Femur (tissue), 1 donor: ENCODE measurements at regions not wholly inside any gene's neighbourhood (a gene's known extent, or its start where the extent isn't known, plus 50 kb on each side); places are given as distances from the start of the nearest gene placed in this dataset.
"Not testable (repeated sequence)": the region's sequence is repeated elsewhere in the genome, so short reads cannot be mapped to it uniquely, and the experiment has no call there.

Source experiments
- DNase-seq: peaks from one replicate; pipeline ENCODE4 v3.0.0-alpha.2; 2017

DNA sequence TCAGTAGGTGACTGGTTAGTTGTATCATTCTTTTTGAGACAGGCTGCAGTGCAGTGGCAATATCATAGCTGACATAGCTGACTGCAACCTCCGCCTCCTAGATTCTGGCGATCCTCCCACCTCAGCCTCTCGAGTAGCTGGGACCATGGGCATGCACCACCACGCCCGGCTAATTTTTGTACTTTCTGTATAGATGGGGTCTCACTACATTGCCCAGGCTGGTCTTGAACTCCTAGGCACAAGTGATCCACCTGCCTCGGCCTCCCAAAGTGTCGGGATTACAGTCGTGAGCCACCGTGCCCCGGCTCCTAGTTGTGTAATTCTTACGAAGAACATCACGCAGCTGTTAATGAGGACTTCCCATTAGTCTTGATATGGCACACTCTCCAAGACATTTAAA, 123.4 kb upstream of the VKORC1L1 start:
- no peak for DNase-seq

- peak; percentile 94 for DNase-seq
These were observed 122.1 kb upstream of the VKORC1L1 start for GRCh38 chr7:65750511-65751344.

- DNase-seq = not testable (repeated sequence)
These were observed 118.8 kb upstream of the VKORC1L1 start for GRCh38 chr7:65754070-65754469.

GRCh38 chr7:65758991-65759390, 113.9 kb upstream of the VKORC1L1 start:
- DNase-seq = not testable (repeated sequence)

GRCh38 chr7:65762712-65763111, 110.2 kb upstream of the VKORC1L1 start:
- not testable (repeated sequence) for DNase-seq

DNA sequence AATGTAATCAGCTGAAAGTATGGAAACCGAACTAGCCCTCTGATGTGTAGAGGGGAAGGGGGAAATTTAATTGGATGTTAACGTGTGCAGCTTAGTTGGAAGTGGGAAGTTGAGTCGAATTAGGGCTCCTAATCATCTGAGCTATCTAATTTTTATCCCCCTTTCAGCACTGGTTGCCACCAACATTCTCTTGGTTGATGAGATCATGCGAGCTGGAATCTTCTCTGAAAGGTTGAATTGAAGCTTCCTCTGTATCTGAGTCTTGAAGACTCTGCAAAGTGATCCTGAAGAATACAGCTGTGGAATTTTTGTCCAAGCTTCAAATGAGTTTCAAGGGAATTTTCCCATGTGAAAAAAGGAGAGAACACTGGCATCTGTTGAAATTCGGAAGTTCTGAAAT, 109.8 kb upstream of the VKORC1L1 start:
- not testable (repeated sequence) for DNase-seq

- DNase-seq = peak; percentile 98
These were observed 102.2 kb upstream of the VKORC1L1 start for GRCh38 chr7:65770473-65771225.

- not testable (repeated sequence) for DNase-seq
These were observed 101.7 kb upstream of the VKORC1L1 start for GRCh38 chr7:65771226-65771569.

DNA sequence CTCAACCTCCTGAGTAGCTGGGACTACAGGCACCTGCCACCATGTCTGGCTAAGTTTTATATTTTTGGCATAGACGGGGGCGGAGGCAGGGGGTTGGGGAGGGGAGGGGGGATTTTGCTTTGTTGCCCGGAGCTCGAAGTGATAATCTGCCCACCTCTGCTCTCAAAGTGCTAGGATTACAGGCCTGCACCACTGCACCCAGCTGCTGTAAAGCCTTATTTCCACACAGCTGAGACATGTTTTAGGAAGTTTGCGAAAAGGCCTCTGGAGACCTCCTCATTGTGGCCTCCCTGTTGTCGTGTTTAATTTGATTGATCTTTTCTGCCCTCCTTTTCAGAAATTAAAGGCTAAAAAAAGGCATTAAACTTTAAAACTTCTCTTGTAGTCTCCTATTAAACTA, 96.2 kb upstream of the VKORC1L1 start:
- DNase-seq = not testable (repeated sequence)

GRCh38 chr7:65789943-65790342, 82.9 kb upstream of the VKORC1L1 start:
- not testable (repeated sequence) for DNase-seq

DNA sequence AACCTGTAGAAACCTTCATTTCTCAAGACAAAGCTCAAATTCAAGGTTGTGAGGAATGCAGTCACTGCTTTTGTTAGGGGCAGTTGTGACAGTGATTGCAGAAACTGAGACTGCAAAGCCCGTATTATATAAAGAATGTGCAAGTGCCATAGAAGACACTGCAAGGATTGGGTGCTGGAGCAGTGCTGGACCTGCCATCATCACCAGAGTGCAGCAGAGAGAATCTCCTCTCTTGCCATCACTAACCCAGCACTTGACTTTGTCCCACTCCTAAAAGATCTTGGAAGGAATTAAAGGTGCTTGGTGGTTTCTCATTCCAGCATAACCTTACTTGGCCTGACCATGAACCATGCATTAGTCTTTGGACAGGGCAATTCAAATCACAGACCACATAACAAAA, 81.1 kb upstream of the VKORC1L1 start:
- DNase-seq = not testable (repeated sequence)

GRCh38 chr7:65792726-65793125, 80.1 kb upstream of the VKORC1L1 start:
- not testable (repeated sequence) for DNase-seq

GRCh38 chr7:65794671-65795391, 78.0 kb upstream of the VKORC1L1 start:
- not testable (repeated sequence) for DNase-seq

DNA sequence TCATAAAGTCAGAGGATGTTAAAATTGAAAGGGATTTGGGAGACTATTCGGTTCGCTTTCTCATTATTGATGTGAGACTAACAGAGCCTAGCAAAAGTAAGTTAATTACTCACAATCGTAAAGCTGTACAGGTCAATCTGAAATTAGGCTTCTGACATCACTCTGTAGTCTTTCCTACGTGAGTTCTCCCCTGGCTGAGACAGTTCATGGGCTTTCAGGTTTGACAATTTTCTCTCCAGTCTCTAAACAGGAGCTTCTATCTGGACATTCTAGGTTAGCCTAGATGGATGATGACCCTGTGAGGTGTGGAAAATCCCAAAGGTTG, 77.5 kb upstream of the VKORC1L1 start:
- not testable (repeated sequence) for DNase-seq

GRCh38 chr7:65796205-65796604, 76.7 kb upstream of the VKORC1L1 start:
- DNase-seq = no peak

- not testable (repeated sequence) for DNase-seq
These were observed 75.8 kb upstream of the VKORC1L1 start for GRCh38 chr7:65797086-65797485.

DNA sequence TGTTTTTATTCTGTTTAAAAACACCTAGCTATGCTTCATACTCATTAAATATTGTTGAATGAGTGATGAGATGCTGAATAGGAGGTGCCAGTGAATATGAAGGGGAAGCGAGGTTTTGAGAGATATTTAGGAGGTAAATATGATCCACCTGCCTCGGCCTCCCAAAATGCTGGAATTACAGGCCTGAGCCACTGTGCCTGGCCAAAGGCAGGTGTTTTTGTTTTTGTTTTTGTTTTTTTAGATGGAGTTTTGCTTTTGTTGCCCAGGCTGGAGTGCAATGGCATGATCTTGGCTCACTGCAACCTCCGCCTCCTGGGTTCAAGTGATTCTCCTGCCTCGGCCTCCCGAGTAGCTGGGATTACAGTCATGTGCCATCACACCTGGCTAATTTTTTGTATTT, 75.3 kb upstream of the VKORC1L1 start:
- DNase-seq = not testable (repeated sequence)

DNA sequence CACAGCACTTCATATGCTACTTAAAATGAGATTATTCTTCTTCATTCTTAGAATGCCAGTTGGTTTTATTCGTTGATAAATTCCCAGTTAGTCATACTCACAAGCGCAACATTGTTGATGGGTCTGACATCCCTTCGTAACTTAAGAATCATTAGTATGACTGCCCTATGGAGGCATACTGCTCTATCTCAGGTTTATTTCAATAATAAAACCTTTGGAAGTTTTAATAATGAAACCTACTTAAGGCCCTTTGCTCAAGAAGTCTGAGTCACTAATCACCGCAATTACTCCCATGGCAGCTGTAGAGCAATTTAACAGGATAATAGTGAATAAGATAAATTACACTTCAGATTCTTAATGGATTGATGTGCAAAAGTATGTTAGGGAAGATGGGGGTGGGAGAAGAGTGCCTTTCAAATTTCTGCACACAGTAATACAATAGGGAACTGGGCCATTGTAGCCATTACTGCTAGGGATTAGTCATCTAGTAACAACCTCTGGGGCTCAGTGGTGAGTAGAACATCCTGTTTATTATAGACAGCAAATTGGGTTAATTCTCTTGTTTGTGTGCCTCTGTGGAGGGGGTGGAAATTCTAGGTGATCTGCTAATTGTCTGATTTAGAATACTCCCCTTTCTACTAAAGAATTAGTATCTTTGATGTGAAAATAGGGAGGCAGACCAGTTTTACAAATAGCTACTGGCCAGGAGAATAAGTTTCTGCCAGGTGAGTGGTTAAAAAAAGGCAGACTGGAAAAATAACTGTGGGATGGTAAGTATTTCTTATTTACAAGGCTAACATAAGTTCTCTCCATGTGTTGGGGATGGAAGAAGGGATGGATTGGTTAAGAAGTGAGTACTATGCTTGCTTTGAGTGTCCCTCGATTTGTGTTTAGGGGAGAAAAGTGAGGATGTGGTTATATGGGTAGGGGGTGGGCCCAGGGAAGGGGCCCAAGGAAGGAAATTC, 74.5 kb upstream of the VKORC1L1 start:
- DNase-seq = no peak

GRCh38 chr7:65800191-65800590, 72.7 kb upstream of the VKORC1L1 start:
- not testable (repeated sequence) for DNase-seq

DNA sequence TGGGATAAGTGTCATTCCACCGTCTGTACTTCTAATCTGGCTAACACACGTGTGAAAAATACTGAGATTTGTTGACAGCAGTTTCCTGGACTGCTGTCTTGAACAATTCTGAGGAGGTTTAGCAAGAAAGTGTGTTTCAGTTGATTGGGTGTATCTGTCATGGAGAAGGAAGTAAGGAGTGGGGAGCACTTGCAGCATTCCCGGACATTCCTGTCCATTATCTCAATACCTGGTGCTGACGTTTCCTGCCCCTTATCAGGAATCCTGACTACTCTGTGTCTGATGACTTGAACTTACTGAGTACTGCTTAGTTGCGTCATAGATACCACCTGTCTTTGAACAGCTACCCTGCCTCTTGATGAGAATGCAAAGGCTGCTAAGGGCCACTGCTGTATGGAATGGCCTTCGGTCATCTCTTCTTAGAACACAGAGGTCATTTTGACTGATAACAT, 72.0 kb upstream of the VKORC1L1 start:
- DNase-seq = no peak

- DNase-seq = no peak
These were observed 68.0 kb upstream of the VKORC1L1 start for GRCh38 chr7:65804887-65805286.

DNA sequence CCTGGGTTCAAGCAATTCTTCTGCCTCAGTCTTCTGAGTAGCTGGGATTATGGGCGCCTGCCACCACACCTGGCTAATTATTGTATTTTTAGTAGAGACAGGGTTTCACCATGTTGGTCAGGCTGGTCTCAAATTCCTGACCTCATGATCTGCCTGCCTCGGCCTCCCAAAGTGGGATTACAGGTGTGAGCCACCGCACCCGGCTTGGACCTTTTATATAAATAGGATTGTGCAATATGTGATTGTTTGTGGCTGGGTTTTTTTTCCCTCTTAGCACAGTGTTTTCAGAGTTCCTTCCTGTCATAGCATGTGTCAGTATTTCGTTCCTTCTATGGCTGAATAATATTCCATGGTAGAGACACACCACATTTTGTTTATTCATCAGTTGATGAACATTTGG, 65.8 kb upstream of the VKORC1L1 start:
- DNase-seq = not testable (repeated sequence)
